ENCODE measurements at regions not wholly inside any gene's neighbourhood (a gene's known extent, or its start where the extent isn't known, plus 50 kb on each side); places are given as distances from the start of the nearest gene placed in this dataset.

- no peak for DNase-seq
These were observed 353.7 kb upstream of the NBEA start for GRCh38 chr13:34588362-34588761.

GRCh38 chr13:34589581-34589980 is 352.5 kb upstream of the NBEA start:
- DNase-seq: no peak

GRCh38 chr13:34591129-34591528 is 350.9 kb upstream of the NBEA start:
- no peak for DNase-seq

GRCh38 chr13:34591900-34592529 is 350.1 kb upstream of the NBEA start:
- no peak for DNase-seq

- no peak for DNase-seq
These were observed 348.4 kb upstream of the NBEA start for GRCh38 chr13:34593658-34594057.

- DNase-seq: no peak
These were observed 347.6 kb upstream of the NBEA start for GRCh38 chr13:34594507-34594906.

GRCh38 chr13:34608331-34608730 is 333.7 kb upstream of the NBEA start:
- no peak for DNase-seq

- DNase-seq: no peak
These were observed 330.4 kb upstream of the NBEA start for GRCh38 chr13:34611671-34612070.

- no peak for DNase-seq
These were observed 324.5 kb upstream of the NBEA start for GRCh38 chr13:34617473-34618083.

- no peak for DNase-seq
These were observed 323.4 kb upstream of the NBEA start for GRCh38 chr13:34618654-34619053.

- no peak for DNase-seq
These were observed 322.7 kb upstream of the NBEA start for GRCh38 chr13:34619326-34619725.

- no peak for DNase-seq
These were observed 321.8 kb upstream of the NBEA start for GRCh38 chr13:34620074-34620850.

GRCh38 chr13:34620862-34621261 is 321.2 kb upstream of the NBEA start:
- DNase-seq: no peak

GRCh38 chr13:34623331-34623730 is 318.7 kb upstream of the NBEA start:
- no peak for DNase-seq

- DNase-seq: no peak
These were observed 314.4 kb upstream of the NBEA start for GRCh38 chr13:34627509-34628208.

- no peak for DNase-seq
These were observed 313.8 kb upstream of the NBEA start for GRCh38 chr13:34628209-34628682.

- DNase-seq: no peak
These were observed 307.6 kb upstream of the NBEA start for GRCh38 chr13:34634448-34634847.

GRCh38 chr13:34637138-34637537 is 304.9 kb upstream of the NBEA start:
- DNase-seq: no peak

- no peak for DNase-seq
These were observed 304.4 kb upstream of the NBEA start for GRCh38 chr13:34637636-34638035.

- no peak for DNase-seq
These were observed 303.2 kb upstream of the NBEA start for GRCh38 chr13:34638897-34639296.

- DNase-seq: no peak
These were observed 301.7 kb upstream of the NBEA start for GRCh38 chr13:34640179-34640992.

GRCh38 chr13:34640993-34641330 is 301.1 kb upstream of the NBEA start:
- no peak for DNase-seq
